Stimulated activated CD4-positive, alpha-beta T cell treated with anti-CD3 and anti-CD28 coated beads, Interleukin-1b, Interleukin-23, amount 100 ng/mL, for 24 hours (primary cell): ENCODE measurements at regions not wholly inside any gene's neighbourhood (a gene's known extent, or its start where the extent isn't known, plus 50 kb on each side); places are given as distances from the start of the nearest gene placed in this dataset.

Experiments used
- DNase-seq, 4 experiments: peaks; one replicate each; pipeline ENCODE4 v3.0.0-alpha.2; 2020; ENCODE audit warnings: low read depth in 4 of 4, low spot score in 1 of 4

DNA sequence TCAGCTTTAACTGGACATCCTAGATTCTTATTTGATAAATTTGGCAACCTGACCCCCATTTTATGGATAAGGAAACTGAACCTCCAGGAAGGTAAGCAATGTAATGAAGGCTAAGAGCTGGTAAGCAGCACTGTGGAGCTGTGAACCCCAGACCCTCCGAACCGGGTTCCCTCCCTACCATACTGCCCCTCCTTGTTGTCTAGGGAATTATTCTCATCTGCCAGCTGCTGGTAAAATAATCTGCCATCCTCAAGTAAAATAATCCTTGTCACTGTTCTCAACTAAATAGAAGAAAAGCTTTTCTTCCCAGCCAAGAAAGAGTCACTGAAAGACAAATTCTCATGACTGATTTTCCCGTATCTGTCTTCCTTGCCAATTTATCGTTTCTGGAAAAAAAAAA is 55.8 kb upstream of the PRDX6 start:
- no peak for DNase-seq

GRCh38 chr1:173421789-173422188 is 55.3 kb upstream of the PRDX6 start:
- no peak for DNase-seq

- no peak for DNase-seq
Measured at GRCh38 chr1:173422456-173422976, 54.6 kb upstream of the PRDX6 start.

- no peak for DNase-seq
Measured at GRCh38 chr1:173423291-173423690, 53.8 kb upstream of the PRDX6 start.

DNA sequence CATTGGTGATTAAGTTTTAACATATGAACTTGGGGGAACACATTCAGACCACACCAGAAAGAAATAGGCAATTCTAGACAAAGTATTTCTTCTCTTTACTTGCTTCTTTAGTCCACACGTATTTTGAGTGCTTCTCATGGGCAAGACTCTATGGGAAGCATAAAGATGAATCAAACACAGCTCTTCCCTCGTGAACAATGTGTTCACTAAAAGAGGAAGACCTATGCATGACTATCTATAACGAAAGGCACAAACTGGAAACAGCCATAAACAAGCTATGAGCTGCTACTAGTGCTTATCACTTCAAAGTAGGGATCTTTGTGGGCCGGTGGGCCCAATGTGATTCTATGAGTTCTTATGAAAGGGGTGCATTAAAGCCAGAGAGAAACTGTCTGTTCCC is 53.0 kb upstream of the PRDX6 start:
- no peak for DNase-seq

- no peak for DNase-seq
Measured at GRCh38 chr1:173424782-173425407, 52.2 kb upstream of the PRDX6 start.

- no peak for DNase-seq
Measured at GRCh38 chr1:173426057-173426456, 51.1 kb upstream of the PRDX6 start.

- DNase-seq: no peak
Measured at GRCh38 chr1:173427146-173428054, 49.7 kb upstream of the PRDX6 start.
